Skin epidermis (tissue), 12 donors: ENCODE measurements at regions not wholly inside any gene's neighbourhood (a gene's known extent, or its start where the extent isn't known, plus 50 kb on each side); places are given as distances from the start of the nearest gene placed in this dataset.
"Not testable (repeated sequence)": the region's sequence is repeated elsewhere in the genome, so short reads cannot be mapped to it uniquely, and the experiment has no call there.

Source experiments
- H3K27ac ChIP-seq, 21 experiments: fragments of 200-600 bp; sonication (generic) in 11 of 21; one replicate each; pipeline ENCODE4 v1.5.0; 2020; ENCODE audit warnings: mild to moderate bottlenecking in 3 of 21, inconsistent platforms in 2 of 21, moderate library complexity in 2 of 21
- H3K4me3 ChIP-seq, 7 experiments: fragments of 200-600 bp; sonication (generic) in 2 of 7; one replicate each; pipeline ENCODE4 v1.5.0; 2020; ENCODE audit warnings: inconsistent platforms in 2 of 7, mild to moderate bottlenecking in 2 of 7, moderate library complexity in 1 of 7

DNA sequence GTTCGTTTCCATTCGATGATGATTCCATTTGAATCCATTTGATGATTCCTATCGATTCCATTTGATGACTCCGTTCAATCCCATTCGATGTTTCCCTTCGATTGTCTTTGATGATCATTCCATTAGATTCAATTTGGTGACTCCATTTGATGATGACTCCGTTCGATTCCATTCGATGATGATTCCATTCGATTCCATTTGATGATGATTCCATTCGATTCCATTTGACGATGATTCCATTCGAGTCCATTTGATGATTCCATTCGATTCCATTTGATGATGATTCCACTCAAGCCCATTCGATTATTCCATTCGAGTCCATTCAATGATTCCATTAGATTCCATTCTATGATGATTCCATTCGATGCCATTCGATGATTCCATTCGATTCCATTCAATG, 2730.6 kb downstream of the RPIA start:
- not testable (repeated sequence) for H3K4me3 ChIP-seq, H3K27ac ChIP-seq

DNA sequence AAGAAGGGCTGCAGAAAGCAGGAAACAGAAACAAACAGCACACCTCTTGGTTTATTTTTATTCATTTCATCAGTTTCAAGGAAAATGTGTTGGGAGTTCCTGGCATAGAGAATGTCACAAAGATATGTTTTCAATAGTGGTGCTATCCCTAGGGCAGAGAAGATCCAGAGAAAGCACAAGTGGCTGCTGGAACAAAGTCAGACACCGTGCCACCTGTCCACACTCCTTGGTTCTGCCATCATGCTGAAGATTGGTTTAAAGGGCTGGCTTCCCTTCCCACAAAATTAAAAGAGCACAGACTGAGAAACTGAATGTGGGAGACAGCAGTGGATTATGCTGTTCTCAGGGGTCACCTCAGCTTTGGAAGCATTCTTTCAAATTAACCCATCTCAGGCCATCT, 2735.7 kb downstream of the RPIA start:
- H3K27ac ChIP-seq, H3K4me3 ChIP-seq: not testable (repeated sequence)

DNA sequence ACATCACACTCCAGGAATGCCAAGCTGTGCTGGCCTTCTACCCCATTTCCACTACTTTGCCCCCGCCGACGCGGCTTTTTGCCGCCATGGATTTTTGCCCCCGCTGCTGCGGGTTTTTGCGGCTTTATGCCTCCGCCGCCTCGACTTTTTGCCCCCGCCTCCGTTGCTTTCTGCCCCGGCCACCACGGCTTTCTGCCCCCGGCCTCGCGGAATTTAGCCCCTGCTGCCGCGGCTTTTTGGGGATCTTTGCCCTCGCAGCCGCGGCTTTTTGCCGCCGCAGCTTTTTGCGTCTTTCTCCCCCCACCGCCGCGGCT, 2750.4 kb downstream of the RPIA start:
- peak overlapping the region in 6 of 7 experiments; percentile 0 to 36 (median 6) for H3K4me3 ChIP-seq
- not testable (repeated sequence) for H3K27ac ChIP-seq

DNA sequence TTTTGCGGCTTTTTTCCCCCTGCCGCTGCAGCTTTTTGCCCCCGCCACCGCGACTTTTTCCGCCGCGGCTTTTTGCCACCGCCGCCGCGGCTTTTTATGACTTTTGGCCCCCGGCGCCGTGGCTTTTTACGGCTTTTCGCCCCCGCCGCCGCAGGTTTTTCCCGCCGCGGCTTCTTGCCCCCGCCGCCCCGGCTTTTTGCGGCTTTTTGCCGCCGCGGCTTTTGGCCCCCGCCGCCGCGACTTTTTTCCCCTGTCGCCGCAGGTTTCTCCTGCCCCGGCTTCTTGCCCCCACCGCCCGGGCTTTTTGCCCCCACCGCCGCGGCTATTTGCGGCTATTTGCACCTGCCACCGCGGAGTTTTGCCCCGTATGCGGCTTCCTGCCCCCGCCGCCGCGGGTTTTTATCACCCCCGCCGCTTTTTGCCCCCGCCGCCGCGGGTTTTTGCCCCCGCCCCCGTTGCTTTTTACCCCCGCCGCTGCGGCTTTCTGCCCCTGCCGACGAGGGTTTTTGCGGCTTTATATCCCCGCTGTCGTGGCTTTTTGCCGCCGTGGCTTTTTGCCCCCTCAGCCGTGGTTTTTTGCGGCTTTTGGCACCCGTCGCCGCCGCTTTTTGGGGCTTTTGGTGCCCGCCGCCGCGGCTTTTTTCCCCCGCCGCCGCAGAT, 2750.9 kb downstream of the RPIA start:
- no peak overlapping the region for H3K27ac ChIP-seq
- peak overlapping the region; percentile 0 to 36 (median 3) for H3K4me3 ChIP-seq

DNA sequence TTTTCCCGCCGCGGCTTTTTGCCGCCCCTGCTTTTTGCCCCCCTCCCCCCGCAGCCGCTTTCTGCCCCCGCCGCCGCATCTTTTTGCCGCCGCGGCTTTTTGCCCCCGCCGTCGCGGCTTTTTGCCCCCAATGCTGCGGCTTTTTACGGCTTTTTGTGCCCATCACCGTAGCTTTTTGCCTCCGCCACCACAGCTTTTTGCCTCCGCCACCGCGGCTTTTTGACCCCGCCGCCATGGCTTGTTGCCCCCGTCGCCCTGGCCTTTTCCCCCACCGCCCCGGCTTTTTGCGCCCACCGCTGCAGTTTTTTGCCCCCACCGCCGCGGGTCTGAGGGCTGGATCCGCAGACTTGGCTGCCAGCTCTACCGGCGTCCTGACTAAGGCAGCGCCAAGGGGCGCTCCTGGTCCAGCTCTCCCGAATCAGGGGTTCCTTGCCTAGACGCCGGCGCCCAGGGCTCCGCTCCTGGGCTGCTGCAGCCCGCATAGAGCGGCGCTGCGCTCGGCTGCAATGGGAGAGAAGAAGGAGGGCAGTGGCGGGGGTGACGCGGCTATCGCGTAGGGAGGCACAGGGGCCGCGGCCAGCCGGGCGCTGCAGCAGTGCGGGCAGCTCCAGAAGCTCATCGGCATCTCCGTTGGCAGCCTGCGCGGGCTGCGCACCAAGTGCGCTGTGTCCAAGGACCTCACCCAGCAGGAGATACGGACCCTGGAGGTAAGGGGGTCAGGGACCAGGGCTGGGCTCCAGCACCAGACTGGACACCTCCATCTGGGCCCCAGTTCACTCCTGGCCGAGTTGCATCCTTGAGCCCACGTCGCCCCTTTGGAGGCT, 2751.6 kb downstream of the RPIA start:
- peak overlapping the region; percentile 0 to 36 (median 3) for H3K4me3 ChIP-seq
- not testable (repeated sequence) for H3K27ac ChIP-seq

DNA sequence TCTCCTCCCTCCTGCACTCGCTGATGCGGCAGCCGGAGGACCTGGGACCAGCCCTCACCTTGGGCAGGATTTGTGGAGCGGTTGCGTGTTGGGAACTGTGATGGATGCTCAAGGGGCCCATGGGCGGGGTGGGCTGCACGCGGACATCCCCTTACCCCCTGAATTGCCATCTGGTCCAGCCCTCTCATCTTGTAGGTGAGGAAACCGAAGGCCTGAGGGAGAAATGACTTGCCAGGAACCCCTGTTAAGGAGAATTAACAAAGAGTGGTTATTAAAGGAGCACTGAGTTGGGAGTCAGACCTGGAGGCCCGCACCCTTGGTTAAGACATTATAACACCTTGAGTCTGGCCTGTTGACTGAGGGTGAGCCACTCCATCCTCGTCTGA, 2752.2 kb downstream of the RPIA start:
- not testable (repeated sequence) for H3K4me3 ChIP-seq, H3K27ac ChIP-seq

DNA sequence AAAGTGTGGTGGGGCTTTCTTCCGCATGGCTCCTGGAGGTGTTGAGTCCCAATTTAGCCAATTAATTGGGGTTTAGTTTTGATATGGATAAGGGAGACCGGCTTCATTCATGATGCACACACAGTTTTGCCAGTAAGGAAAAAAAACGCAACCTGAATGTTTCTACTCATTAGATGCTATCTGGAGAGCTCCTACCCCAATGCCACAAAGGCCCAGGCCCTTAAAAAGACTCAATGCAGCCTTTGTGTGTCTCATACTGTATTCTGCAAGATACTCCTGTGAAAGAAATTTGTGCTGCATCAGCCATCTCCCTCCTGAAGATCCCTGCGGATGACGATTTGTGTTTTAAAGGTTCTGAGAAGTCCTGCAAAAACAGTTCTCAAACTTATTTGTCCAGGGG, 2754.2 kb downstream of the RPIA start:
- H3K27ac ChIP-seq, H3K4me3 ChIP-seq: not testable (repeated sequence)

DNA sequence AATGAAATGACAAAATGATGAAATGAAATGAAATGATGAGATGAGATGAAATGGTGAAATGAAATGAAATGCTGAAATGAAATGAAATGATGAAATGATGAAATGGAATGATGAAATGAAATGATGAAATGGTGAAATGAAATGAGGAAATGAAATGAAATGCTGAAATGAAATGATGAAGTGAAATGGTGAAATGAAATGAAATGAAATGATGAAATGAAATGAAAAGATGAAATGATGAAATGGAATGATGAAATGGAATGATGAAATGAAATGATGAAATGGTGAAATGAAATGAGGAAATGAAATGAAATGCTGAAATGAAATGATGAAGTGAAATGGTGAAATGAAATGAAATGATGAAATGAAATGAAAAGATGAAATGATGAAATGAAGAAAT, 2755.0 kb downstream of the RPIA start:
- not testable (repeated sequence) for H3K4me3 ChIP-seq, H3K27ac ChIP-seq

DNA sequence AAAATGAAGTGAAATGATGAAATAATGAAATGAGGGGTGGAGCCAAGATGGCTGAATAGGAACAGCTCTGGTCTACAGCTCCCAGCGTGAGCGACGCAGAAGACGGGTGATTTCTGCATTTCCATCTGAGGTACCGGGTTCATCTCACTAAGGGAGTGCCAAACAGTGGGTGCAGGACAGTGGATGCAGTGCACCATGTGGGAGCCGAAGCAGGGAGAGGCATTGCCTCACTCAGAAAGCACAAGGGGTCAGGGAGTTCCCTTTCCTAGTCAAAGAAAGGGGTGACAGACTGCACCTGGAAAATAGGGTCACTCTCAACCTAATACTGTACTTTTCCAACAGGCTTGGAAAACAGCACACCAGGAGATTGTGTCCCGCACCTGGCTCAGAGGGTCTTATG, 2755.4 kb downstream of the RPIA start:
- not testable (repeated sequence) for H3K4me3 ChIP-seq, H3K27ac ChIP-seq

DNA sequence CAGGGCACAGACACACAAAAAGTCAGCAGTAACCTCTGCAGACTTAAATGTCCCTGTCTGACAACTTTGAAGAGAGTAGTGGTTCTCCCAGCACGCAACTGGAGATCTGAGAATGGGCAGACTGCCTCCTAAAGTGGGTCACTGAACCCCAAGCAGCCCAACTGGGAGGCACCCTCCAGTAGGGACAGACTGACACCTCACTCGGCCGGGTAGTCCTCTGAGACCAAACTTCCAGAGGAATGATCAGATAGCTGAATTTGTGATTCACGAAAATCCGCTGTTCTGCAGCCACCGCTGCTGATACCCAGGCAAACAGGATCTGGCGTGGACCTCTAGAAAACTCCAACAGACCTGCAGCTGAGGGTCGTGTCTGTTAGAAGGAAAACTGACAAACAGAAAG, 2756.0 kb downstream of the RPIA start:
- not testable (repeated sequence) for H3K27ac ChIP-seq, H3K4me3 ChIP-seq

DNA sequence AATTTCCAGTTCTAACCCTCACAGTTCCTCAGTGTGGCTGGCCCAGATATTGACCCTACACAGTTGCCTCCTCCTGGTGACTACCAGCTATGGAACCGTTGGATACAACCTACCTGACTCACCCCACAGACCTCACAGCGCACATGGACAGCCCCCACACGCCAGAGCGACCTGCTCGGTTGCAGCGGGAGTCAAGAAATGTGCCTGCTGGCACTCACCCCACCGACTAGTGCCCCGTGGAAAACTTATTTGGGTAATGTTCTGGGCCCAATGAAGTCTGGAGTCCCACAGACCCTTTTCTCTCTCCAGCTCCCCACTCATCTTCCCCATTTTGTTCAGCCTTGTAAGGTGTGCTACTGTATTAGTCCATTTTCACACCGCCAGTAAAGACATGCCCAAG, 2770.8 kb downstream of the RPIA start:
- not testable (repeated sequence) for H3K27ac ChIP-seq, H3K4me3 ChIP-seq

DNA sequence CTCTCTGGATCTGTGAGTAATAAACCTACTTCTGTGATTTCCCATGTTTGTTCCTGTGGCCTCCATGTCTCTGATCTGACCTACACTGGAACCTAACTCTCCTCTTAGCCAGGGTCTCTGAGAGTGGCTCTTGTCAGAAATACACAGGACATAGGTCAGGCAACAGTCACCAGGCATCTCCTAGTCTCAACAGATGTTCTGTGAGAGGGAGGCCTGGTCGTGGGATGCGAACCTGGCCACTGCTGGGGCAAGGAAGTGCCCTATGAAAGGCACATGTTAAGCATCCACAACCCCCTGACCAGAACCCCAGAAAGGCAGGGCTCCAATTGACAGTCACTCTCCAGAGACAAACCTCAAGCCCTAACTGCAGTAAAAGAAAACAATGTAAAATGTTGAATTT, 2771.5 kb downstream of the RPIA start:
- not testable (repeated sequence) for H3K4me3 ChIP-seq, H3K27ac ChIP-seq

DNA sequence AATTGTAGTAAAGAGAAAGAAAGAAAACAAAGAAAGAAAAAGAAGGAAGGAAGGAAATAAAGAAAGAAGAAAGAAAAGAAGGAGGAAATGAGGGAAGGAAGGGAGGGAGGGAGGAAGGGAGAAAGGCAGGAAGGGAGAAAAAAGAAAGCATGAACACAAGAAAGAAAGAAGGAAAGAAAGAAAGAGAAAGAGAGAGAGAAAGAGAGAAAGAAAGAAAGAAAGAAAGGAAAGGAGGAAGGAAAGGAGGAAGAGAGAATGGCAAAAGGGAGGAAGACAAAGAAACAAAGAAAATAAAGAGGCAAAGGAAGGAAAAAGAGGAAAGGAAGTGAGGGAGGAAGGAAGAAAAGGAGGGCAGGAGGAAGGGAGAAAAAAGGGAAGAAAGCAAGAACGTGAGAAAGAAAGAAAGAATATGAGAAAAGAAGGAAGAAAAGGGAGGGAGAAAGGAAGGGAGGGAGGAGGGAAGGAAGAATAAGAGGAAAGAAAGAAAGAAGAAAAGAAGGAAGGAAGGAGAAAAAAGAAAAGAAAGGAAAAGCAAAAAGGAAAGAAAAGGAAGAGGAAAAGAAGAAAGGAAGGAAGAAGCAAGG, 2775.4 kb downstream of the RPIA start:
- not testable (repeated sequence) for H3K27ac ChIP-seq, H3K4me3 ChIP-seq

DNA sequence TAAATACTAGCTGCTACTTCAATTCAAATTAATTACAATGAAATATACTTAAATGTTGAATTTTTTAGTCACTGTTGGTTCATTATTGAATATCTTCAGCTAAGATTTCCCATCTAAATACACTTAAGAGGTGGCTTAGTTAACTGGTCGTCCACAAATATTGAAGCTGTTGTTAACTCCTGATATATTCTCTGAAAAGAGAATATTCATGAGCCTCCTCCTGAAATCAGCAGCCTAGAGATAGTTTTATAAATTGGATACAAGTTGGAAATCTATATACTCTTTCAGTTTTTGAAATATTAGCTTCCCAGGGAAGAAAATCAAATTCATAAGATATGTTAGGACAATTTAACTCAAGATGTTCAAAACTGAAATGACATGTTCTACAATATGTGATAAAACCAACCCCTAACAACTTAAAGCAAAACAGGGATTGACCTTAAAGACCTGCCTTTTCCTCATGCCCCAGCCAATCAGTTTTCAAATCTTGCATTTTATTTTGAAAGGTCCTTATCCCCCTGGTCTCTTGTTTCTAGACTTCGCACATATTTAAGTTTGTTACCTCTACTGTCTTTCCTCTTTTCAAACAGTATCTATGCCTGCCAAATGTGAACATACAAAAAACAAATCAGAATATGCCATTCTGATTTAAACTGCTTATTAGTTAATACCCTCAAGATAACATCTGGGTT, 2784.9 kb downstream of the RPIA start:
- H3K4me3 ChIP-seq, H3K27ac ChIP-seq: not testable (repeated sequence)

DNA sequence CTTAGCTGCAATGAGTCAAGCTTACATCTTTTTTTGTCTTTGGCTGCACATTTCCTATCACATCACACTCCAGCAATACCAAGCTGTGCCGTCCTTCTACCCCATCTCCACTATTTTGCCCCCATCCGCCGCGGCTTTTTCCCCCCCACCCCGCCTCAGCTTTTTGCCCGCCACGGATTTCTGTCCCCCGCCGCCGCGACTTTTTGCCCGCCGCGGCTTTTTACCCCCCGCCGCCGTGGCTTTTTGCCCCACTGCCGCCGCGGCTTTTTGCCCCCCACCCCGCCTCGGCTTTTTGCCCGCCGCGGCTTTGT, 2785.4 kb downstream of the RPIA start:
- peak overlapping the region in 1 of 7 experiments; percentile 42 for H3K4me3 ChIP-seq
- H3K27ac ChIP-seq: not testable (repeated sequence)

DNA sequence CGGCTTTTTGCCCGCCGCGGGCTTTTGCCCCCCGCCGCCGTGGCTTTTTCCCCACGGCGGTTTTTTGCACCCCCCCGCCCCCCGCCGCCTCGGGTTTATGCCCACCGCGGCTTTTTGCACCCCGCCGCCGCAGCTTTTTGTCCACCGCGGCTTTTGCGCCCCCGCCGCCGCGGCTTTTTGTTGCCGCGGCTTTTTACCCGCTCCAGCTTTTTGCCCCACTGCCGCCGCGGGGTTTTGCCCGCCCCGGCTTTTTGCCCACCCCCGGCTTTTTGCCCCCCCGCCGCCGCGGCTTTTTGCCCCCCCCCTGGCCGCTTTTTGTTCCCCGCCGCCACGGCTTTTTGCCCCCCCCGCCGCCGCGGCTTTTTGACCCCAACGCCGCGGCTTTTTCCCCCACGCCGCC, 2785.8 kb downstream of the RPIA start:
- not testable (repeated sequence) for H3K27ac ChIP-seq
- H3K4me3 ChIP-seq: peak overlapping the region; percentile 25 to 52 (median 36)

DNA sequence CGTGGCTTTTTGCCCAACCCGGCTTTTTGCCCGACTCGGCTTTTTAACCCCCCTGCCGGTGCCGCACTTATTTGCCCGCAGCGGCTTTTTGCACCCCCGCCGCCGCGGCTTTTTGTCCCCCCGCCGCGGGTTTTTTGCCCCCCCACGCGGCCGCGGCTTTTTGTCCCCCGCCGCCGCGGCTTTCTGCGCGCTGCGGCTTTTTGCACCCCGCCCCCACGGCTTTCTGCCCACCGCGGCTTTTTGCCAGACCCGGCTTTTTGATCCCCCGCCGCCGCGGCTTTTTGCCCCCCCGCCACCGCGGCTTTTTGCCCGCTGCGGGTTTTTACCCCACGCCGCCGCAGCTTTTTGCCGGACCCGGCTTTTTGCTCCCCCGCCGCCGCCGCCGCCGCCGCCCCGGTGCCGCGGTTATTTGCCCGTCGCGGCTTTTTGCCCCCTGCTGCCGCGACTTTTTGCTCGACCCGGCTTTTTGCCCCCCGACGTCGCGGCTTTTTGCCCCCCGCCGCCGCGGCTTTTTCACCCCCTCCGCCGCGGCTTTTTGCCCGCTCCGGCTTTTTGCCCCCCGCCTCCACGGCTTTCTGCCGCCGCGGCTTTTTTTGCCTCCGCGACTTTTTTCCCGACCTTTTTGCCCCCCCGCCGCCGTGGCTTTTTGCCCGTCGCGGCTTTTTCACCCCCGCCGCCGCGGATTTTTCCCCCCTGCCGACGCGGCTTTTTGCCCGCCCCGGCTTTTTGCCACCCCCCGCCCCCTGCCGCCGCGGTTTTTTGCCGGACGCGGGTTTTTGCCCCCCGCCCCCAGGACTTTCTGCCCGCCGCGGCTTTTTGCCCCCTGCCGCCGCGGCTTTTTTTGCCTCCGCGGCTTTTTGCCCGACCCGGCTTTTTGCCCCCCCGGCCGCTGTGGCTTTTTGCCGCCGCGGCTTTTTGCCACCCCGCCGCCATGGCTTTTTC, 2786.5 kb downstream of the RPIA start:
- no peak overlapping the region for H3K27ac ChIP-seq
- peak overlapping the region; percentile 25 to 52 (median 36) for H3K4me3 ChIP-seq

DNA sequence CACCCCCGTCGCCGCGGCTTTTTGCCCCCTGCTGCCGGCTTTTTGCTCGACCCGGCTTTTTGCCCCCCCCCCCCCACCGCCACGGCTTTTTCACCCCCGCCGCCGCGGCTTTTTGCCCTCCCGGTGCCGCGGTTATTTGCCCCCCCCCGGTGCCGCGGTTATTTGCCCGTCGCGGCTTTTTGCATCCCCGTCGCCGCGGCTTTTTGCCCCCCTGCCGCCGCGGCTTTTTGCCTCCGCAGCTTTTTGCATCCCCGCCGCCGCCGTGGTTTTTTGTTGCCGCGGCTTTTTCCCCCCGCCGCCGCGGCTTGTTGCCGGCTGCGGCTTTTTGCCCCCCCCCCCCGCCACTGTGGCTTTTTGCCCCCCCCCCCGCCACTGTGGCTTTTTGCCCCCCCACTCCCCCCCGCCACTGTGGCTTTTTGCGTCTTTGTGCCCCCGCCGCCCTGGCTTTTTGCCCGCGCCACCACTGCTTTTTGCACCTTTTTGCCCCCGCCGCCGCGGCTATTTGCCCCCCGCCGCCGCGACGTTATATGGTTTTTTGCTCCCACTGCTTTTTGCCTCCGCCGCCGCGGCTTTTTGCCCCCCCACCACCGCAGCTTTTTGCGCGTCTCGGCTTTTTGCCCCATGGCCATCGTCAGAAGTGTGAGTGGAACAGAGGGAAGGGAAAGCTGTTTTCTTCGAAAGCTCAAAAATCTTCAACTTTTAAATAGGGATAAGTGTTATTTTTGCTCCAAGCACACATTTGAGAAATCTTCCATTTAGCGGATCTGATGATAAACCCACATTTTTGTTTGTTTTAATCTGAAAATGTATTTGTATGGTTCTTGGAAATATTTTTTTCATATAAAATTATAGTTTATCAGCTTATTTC, 2787.6 kb downstream of the RPIA start:
- H3K27ac ChIP-seq: not testable (repeated sequence)
- peak overlapping the region; percentile 25 to 52 (median 36) for H3K4me3 ChIP-seq

DNA sequence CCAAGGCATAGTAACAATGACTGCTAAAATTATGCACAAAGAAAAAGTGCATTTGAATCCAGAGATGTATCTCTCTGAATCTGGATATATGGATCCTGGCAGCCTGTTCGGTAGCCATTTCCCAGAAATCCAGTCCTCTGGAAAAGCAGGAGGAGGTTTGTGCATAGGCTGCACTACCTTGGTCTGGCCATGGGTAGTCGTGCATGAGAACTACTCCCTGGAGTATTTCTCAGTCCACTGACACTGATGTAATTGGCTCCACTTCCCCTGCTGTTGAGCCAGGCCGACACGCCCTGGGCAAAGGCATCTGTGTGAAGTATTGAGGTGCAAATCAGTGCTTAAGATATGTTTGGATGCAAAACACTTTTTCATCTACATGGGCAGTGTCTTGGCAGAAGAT, 2793.8 kb downstream of the RPIA start:
- not testable (repeated sequence) for H3K27ac ChIP-seq, H3K4me3 ChIP-seq
